ENCODE measurements at regions not wholly inside any gene's neighbourhood (a gene's known extent, or its start where the extent isn't known, plus 50 kb on each side); places are given as distances from the start of the nearest gene placed in this dataset.

GRCh38 chr6:47126647-47127391 is 84.7 kb upstream of the ADGRF1 start (continued):
- TF ChIP-seq REST (IDR thresholded peaks at IDR 0.05; ENCODE audit: unreplicated experiment): no peak
- no peak for TF ChIP-seq CREB1 (CRISPR knock-in tag; IDR thresholded peaks at IDR 0.05; ENCODE audit: low read depth)
- TF ChIP-seq JUNB (IDR thresholded peaks at IDR 0.05; ENCODE audit: unreplicated experiment): no peak
- no peak for TF ChIP-seq NANOG (IDR thresholded peaks at IDR 0.05; ENCODE audit: borderline replicate concordance)
- no peak for TF ChIP-seq EZH2phosphoT487 (IDR thresholded peaks at IDR 0.05; ENCODE audit: unreplicated experiment)

- H3K9me2 ChIP-seq (ENCODE audit: insufficient read depth): peaks cover 6% of the 10 kb centered on the region; the same call in 1 of the 2 replicates
- H3K4me1 ChIP-seq (ENCODE audit: insufficient read depth): no peaks in the 10 kb centered on the region
- H3K9me3 Mint-ChIP-seq: no peaks in the 10 kb centered on the region
- 0 out of 3 replicates have a peak, but pooled peaks cover 2% of the 10 kb centered on the region for H3K4me1 Mint-ChIP-seq
- DNase-seq (ENCODE audit: low spot score) (no peak), ATAC-seq (no peak)
- H3K27me3 Mint-ChIP-seq (ENCODE audit: insufficient read depth, low read depth, poor library complexity): no peaks in the 10 kb centered on the region
- H3K4me3 ChIP-seq: no peak overlapping the region
- H3F3A ChIP-seq (replicated peaks; ENCODE audit: low read depth): no peaks in the 10 kb centered on the region
- no peaks in the 10 kb centered on the region for H3K36me3 ChIP-seq (ENCODE audit: insufficient read depth)
- H3K36me3 Mint-ChIP-seq (ENCODE audit: low read depth): no peaks in the 10 kb centered on the region
- no peak overlapping the region for H3K4me2 ChIP-seq
- no peaks in the 10 kb centered on the region for H4K20me1 ChIP-seq (replicated peaks; ENCODE audit: insufficient read depth)
- H3K4me3 Mint-ChIP-seq: no peak overlapping the region
- no peaks in the 10 kb centered on the region for H3K27me3 ChIP-seq (ENCODE audit: insufficient read depth)
- no peak overlapping the region for H3K27ac Mint-ChIP-seq
- no peaks in the 10 kb centered on the region for H3K79me2 ChIP-seq (replicated peaks; ENCODE audit: insufficient read depth)
- H2AFZ ChIP-seq: peak overlapping the region; percentile 53; the same call in 1 of the 2 replicates
- H3K27ac ChIP-seq (ENCODE audit: low read depth): no peak overlapping the region
- TF ChIP-seq ETS1 (IDR thresholded peaks at IDR 0.05) (no peak), JUNB (IDR thresholded peaks at IDR 0.05; ENCODE audit: unreplicated experiment) (no peak), EZH2phosphoT487 (IDR thresholded peaks at IDR 0.05; ENCODE audit: unreplicated experiment) (no peak), REST (IDR thresholded peaks at IDR 0.05; ENCODE audit: unreplicated experiment) (no peak), CREB1 (CRISPR knock-in tag; IDR thresholded peaks at IDR 0.05; ENCODE audit: low read depth) (no peak), EZH2 (IDR thresholded peaks at IDR 0.05; ENCODE audit: low read depth, unreplicated experiment) (no peak), CTCF (conservative IDR thresholded peaks at IDR 0.05; ENCODE audit: low read depth in 2 of 2) (no peak), ZNF331 (CRISPR knock-in tag; IDR thresholded peaks at IDR 0.05; ENCODE audit: low read depth) (no peak), ZNF114 (CRISPR knock-in tag; IDR thresholded peaks at IDR 0.05) (no peak)
These were observed 76.5 kb upstream of the ADGRF1 start for GRCh38 chr6:47118611-47119010.

All from GM23338 (cell line).